Glutamatergic neuron (in vitro differentiated cells): ENCODE measurements at regions not wholly inside any gene's neighbourhood (a gene's known extent, or its start where the extent isn't known, plus 50 kb on each side); places are given as distances from the start of the nearest gene placed in this dataset.

Source experiments
- DNase-seq: peaks from one replicate; pipeline ENCODE4 v3.0.0; 2022
- H3K27ac Mint-ChIP-seq: one replicate; pipeline ENCODE4 v1.8.0; 2020; ENCODE audit warnings: mild to moderate bottlenecking, mixed read lengths, inconsistent platforms; ENCODE audit not compliant: unreplicated experiment
- H3K27me3 Mint-ChIP-seq: one replicate; pipeline ENCODE4 v1.8.0; 2020; ENCODE audit warnings: mild to moderate bottlenecking, moderate library complexity, mixed read lengths, inconsistent platforms; ENCODE audit not compliant: unreplicated experiment
- H3K36me3 Mint-ChIP-seq: one replicate; pipeline ENCODE4 v1.8.0; 2020; ENCODE audit warnings: mild to moderate bottlenecking, mixed read lengths, inconsistent platforms; ENCODE audit not compliant: unreplicated experiment
- H3K4me1 Mint-ChIP-seq: one replicate; pipeline ENCODE4 v1.8.0; 2020; ENCODE audit warnings: mild to moderate bottlenecking, low read depth, mixed read lengths, inconsistent platforms; ENCODE audit not compliant: unreplicated experiment
- H3K4me3 Mint-ChIP-seq: one replicate; pipeline ENCODE4 v1.8.0; 2020; ENCODE audit warnings: mild to moderate bottlenecking, mixed read lengths, inconsistent platforms; ENCODE audit not compliant: unreplicated experiment
- H3K9me3 Mint-ChIP-seq: one replicate; pipeline ENCODE4 v1.8.0; 2020; ENCODE audit warnings: mild to moderate bottlenecking, moderate library complexity, mixed read lengths, inconsistent platforms; ENCODE audit not compliant: unreplicated experiment
- CTCF ChIP-seq: fragments of 200-600 bp; sonication (generic); IDR thresholded peaks from one replicate; pipeline ENCODE4 v1.5.0; 2021; ENCODE audit not compliant: partially characterized antibody, unreplicated experiment

GRCh38 chrX:45900766-45901615 is 644.2 kb downstream of the ZNF674 start:
- H3K4me3 Mint-ChIP-seq, result no peak overlapping the region
- no peak for DNase-seq
- no peak for TF ChIP-seq CTCF
- H3K4me1 Mint-ChIP-seq, result peaks cover 9% of the 10 kb centered on the region
- H3K27ac Mint-ChIP-seq, result no peak overlapping the region
- no peaks in the 10 kb centered on the region for H3K27me3 Mint-ChIP-seq
- H3K36me3 Mint-ChIP-seq, result no peaks in the 10 kb centered on the region
- H3K9me3 Mint-ChIP-seq, result peaks cover 1% of the 10 kb centered on the region

- Mint-ChIP-seq H3K9me3 (peaks cover 1% of the 10 kb centered on the region), H3K36me3 (no peaks in the 10 kb centered on the region), H3K4me3 (no peak overlapping the region), H3K27me3 (no peaks in the 10 kb centered on the region), H3K4me1 (no peaks in the 10 kb centered on the region), H3K27ac (no peak overlapping the region)
- DNase-seq, result no peak
- no peak for TF ChIP-seq CTCF
These were observed 650.2 kb downstream of the ZNF674 start for GRCh38 chrX:45894864-45895645.

- Mint-ChIP-seq H3K36me3 (no peaks in the 10 kb centered on the region), H3K4me1 (no peaks in the 10 kb centered on the region), H3K9me3 (no peaks in the 10 kb centered on the region), H3K27ac (no peak overlapping the region), H3K4me3 (no peak overlapping the region), H3K27me3 (no peaks in the 10 kb centered on the region)
- DNase-seq, result no peak
- no peak for TF ChIP-seq CTCF
These were observed 655.8 kb downstream of the ZNF674 start for GRCh38 chrX:45889471-45889870.

- DNase-seq, result no peak
- TF ChIP-seq CTCF, result no peak
- Mint-ChIP-seq H3K9me3 (no peaks in the 10 kb centered on the region), H3K27me3 (no peaks in the 10 kb centered on the region), H3K4me3 (no peak overlapping the region), H3K4me1 (no peaks in the 10 kb centered on the region), H3K36me3 (no peaks in the 10 kb centered on the region), H3K27ac (no peak overlapping the region)
These were observed 656.7 kb downstream of the ZNF674 start for GRCh38 chrX:45888518-45888917.

- no peak for DNase-seq
- Mint-ChIP-seq H3K36me3 (no peaks in the 10 kb centered on the region), H3K27ac (no peak overlapping the region), H3K27me3 (no peaks in the 10 kb centered on the region), H3K4me1 (no peaks in the 10 kb centered on the region), H3K9me3 (no peaks in the 10 kb centered on the region), H3K4me3 (no peak overlapping the region)
- no peak for TF ChIP-seq CTCF
These were observed 659.3 kb downstream of the ZNF674 start for GRCh38 chrX:45885931-45886330.
